Hippocampal formation (tissue), 2 donors: ENCODE measurements at regions not wholly inside any gene's neighbourhood (a gene's known extent, or its start where the extent isn't known, plus 50 kb on each side); places are given as distances from the start of the nearest gene placed in this dataset.
"Not testable (repeated sequence)": the region's sequence is repeated elsewhere in the genome, so short reads cannot be mapped to it uniquely, and the experiment has no call there.

Source experiments
- DNase-seq, 2 donors: peaks; one replicate each; lab custom pipeline; 2025; lab: John Stamatoyannopoulos, UW

DNA sequence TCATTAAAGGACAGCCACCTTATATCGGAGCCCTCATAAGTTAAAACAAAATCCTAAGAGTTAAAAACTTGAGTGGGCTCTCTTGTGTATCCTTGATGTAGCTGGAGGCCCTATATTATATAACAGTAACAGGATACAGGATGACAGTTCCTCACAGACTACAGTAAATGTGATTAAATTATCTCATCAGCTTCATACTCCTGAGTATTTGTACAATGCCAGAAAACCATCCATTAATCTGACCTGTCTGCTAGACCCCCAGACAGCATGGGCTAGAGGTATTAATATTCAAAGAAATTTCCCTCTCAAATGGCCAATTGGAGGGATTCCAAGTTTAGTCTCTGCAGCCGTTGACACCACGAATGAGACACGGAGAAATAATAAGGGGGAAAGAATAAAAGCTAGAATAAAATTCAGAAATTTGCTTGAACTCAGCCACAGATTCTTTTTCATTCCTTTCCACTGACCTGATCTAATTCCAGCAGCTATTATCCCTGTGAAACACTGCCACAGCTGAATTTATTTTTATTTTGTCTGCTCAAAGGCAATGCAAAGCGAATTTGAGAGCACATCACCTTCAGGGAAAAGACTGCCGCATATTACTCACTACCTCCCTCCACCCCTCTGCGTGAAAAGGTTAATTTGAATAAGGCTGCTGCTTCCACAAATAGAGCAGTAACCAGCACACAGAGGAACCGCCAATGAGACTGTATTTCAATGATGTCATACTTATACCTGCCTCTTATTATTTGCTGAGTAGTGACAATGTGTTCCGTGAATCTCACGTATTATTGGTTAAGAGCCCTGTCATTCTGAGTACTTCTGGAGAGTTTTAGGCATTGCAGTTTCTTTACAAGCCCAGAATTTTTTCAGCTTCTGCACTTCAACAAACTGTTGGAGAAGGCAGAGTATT, 155.9 kb upstream of the KLF12 start:
- DNase-seq = peak; percentile 10 to 89

DNA sequence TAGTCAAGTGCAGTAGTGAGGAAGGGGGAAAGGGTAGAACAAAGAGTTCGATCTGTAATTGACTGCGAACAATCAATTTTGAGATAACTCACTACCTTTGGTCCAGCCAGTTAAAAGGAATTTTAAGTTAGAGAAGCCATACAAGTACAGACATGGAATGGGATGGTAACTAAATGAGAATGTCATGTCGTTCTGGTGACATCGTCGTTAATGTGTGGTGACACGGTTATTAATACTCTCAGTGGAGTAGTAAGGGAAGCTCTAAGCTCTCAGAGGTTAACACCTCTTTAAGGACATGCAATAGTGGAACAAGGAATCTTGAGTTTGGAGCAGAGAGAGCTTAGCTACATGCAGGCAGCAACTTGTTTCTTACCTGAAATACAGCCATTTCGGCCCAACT, 154.9 kb upstream of the KLF12 start:
- DNase-seq = no peak

DNA sequence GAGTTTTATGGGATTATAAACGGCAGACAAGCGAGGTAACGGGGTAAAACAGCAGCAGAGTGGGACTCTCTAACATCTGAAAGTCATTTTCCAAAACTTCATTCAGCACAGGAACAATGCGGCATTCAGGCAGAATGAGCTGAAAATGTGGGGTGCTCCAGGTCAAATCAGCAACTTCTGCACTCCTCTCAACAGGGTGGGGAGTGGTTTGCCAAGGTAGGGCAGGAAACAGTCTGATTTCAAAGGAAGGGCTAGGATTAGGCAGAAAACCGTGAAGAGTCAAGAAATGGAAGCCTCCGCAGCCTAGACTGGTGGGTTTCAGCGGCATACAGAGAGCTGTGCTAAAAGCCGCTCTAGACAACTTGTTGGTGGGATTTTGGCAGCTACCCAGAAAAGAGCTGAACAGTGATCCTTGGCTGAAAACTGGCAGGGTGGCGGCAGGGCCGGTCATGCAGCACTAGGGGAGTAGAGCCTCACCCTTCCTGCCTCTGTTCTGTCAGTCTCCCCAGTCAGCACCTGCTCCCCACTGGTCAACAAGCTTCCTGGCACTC, 154.2 kb upstream of the KLF12 start:
- peak; percentile 42 to 45 for DNase-seq

DNA sequence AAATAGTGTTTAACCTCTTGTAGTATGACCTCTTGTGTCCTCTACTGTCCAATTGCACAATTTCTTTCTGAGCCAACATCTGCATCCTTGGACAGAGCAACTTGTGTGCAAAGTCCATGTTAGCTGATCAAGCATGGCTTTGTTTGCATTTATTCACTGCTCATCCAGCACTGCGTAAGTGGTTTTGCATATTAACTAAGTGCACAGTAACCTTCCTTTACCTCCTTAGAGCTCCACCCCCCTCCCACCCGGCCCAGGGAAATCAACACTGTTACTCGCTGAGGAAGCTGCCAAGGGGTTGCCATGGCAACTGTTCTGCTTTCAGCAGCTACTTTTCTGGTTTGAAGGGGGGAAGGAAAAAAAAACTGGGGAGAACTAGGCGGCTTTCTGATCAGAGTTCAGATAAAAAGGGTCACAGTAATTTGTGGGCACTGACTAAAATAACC, 153.5 kb upstream of the KLF12 start:
- DNase-seq = peak; percentile 70 to 71

DNA sequence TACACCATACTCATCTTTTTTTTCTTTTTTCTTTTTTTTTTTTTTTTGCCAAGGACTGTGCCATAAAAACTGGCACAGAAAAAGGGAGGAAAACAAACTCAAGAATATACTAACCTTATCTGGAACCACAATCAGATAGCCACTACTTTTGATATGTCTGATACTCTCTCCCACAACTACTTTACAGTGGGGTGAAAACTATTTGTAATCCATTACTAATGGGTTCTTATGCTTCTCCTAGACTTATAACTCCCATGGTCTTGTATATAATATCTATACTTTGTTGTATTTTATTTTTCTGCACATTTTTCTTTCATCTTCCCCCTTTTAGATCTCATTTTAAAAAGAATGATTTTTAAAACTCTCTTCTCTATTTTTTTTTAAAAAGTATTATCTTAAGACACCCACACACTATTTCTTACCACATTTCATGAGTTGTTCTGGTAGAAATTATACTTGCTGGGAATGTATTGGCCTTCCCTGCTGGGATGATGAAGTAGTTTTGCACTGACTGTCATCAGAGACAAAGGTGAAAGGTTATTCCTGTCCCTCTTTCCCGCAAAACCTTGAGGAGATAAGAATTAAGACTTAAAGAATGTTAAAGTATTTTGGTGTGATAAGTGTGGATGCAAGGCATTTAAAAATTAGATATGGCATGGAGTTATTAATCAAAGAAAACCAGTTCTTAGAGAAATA, 146.7 kb upstream of the KLF12 start:
- no peak for DNase-seq

DNA sequence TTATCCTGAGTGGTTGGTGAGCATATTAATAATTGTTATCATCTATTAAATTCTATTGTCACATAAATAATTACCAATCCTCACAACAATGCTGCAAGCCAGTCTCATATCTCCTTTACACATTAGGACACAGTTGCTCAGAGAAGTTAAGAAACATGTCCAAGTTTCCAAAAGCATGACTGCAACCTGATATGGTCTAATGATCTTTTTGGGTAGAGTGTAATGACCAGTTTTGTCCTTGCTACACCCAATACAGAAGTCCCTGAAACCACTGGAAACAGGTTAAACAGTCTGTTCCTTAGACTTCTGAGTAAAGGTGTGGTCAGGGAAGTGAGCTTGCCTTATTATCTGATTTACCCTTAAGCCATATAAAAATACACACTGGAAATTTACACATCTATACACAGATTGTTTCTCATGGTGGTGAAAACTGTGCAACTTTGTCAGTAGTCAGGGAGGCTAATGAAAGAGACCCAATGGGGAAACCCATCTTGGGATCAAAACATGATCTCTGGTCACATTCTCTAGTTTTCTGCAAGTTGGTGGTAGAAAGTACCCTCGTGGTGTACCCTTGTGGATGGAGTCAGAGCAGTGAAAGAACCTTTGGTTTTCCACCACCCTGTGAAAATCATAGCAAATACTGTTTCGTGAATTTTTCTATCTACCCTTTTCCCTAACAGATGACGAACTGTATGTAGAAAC, 146.0 kb upstream of the KLF12 start:
- DNase-seq = no peak

DNA sequence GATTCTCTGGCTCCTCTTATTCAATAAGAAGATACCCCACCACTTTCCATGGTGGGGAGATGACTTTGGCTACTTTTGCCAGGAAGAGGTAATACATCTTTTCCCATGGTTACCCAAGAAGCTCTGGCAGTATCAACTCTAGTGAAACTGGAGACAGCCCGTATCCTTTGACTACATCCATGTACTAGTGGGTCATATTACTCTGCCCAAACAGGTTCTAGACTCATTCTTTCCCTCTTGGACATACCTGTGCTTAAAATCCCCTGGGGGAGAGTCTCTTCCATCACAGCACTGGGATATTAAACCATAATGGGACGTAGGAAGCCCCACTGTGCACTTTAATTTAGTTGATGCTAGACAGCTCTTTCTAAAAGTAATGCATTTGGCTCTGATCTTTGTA, 144.7 kb upstream of the KLF12 start:
- no peak for DNase-seq

DNA sequence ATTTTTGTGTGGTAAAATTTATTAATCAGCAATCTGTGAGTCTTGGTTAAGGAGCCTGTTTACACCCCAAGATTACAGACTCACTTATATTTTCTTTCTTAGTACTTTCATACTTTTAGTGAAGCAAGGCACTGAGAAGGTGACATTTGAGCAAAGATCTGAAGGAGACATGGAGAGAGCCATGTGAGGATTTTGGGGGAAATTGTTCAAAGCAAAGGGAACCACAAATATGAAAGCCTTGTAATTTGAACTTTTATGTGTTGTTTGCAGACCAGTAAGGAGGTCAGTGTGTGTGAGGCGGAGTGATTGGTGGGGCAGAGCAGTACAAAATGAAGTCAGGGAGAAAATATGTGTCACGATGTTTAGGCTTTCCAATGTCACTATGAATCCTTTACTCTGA, 140.7 kb upstream of the KLF12 start:
- no peak for DNase-seq

DNA sequence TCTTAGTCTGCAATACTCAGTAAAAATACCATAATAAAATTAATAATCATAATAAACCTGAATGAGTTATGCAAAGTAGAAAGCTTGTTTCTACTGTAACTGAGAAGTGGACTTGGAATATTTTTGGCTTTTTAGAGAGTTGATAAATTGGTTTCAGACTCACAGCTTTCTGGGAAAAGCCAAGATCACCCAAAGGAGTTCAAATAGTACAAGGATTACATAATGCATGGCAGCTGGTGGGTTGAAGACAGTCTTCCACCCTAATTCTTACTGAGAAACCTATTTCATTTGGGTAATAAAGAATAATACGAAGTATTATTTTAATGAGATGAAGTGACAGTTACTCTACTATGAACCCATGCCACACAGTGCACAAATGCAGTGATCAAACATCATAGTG, 139.4 kb upstream of the KLF12 start:
- no peak for DNase-seq

DNA sequence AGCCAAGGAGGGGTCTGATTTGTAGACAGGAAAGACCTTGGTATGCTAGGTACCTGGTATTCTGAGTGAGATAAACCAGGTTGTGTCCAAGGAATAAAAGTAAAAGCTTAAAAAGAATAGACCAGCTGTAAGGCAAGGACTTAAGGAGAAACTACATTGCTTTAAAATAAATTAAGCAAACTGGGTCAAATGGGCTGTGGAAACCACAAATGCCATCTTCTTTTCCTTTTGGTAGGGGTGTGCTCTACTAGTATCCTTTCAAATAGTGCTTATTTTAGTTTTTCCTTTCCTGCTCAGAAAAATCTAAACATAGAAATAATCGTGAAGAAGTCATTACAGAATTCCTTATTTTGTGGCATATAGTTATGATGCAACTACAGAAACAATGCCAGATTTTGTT, 138.6 kb upstream of the KLF12 start:
- no peak for DNase-seq

DNA sequence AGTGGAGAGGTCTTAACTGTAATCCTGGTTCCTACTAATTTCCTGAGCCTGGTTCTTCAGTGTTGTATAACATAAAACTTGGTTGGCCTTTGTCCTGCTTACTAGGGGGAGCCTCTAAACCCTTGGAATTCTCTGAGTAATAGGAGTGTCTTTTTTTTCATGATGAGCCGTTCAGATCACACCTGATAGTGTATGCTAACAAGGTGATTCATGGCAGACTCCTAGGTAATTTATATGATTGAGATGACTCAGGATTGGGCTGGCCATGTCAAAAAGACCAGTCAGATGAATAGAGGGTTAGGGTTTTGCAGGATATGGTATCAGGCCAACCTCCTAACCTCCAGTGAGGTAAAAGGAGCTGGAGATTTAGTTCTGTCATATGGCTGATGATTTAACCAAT, 135.8 kb upstream of the KLF12 start:
- DNase-seq = no peak

DNA sequence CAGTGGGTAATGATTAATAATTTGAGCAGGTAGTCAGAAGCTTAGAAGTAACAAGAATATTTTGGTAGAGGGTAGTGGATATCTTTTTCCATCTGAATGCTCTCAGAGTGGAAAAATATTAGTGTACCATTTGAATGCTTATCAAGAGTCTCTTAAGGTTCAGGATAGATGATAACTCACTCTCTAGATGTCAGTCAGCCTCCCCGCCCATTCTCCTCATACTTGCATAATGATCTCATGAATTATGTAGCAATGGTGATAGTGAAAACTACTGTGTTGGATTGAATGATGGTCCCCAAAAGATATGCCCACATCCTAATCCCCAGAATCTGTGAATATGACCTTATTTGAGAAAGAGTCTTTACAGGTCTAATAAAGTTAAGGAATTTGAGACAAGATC, 132.7 kb upstream of the KLF12 start:
- no peak for DNase-seq

DNA sequence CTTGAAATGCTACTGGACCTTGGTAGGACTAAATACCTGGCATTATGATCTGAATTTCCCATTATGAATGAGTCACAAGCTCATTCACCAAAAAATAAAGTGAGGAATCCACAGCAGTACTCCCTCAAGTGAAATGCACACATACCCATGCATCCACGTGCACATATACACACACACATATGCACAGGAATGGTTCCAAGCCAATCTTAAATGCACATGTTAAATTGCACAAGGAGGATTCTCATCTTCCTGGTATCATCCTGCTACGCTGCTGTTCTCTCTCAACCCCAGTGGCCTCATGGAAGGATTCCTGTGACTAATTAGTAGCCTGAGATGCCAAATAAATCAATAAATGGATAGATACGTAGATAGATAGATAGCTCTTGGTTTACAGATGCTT, 132.1 kb upstream of the KLF12 start:
- no peak for DNase-seq

DNA sequence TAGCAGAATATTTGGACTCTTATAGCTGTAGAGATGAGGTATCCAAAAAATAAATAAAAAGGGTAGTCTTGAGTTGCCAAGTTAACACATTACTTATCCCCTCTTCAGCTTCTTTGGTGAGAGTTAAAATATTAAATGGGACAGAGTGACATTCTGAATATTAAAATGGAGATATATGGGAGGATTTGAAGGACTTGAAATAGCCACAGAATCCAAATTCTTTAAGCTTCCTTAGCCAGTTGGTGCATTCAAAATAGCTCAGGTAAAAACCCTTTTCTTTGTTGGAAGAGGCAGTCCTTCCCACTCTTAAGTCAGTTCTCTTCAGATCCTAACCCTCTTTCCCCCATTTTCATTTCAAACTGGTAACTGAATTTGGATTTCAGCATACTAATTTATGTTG, 130.1 kb upstream of the KLF12 start:
- DNase-seq = no peak

DNA sequence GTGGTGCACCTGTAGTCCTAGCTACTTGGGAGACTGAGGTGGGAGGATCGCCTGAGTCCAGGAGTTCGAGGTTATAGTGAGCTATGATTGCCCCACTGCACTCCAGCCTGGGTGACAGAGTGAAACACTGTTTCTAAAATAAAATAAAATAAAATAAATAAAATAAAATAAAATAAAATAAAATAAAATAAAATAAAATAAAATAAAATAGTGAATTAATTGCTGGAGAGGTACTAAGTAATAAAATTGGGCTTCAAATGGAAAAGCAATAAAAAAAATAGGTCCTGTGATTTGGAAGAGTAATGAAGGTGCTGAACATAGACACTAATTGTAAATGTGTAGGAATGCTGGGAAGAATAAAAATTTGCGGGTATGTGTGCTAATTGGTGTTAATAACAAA, 126.2 kb upstream of the KLF12 start:
- DNase-seq = not testable (repeated sequence)

DNA sequence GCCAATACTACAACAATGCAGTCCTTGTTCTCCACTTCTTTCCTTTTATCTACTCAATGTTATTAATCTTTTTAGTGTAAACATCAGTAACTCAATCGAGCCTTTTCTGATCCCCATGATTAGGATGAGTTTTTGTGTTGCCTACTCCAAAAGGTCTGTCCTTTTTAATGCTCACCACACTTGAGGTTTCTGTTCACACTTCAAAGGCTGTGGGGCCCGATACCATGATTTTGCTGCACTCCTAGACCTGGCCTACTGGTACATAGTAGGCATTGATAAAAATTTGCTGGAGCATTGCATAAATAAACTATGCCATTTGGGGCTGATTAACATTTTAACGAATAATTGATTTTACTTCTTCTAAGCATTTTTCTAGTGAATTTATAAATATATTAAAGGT, 125.4 kb upstream of the KLF12 start:
- DNase-seq = no peak

DNA sequence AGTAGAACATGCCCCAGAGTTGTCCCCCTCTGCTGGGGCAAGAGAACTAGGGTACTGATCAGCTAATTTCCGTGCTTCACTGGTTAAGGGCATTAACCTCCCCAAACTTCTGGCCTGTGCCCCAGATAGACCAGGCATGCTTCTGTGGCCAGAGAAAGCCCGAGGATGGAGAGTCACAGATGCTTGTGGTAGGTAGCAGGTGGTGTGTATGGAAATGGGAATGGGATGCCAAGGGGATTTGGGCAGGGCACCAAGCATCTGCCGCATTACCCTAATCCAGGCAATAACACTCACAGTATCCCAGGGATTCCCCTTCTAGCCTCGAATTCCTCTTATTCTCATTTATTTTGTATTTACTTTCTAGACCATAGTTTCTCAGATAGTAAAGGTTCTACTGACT, 124.8 kb upstream of the KLF12 start:
- no peak for DNase-seq

DNA sequence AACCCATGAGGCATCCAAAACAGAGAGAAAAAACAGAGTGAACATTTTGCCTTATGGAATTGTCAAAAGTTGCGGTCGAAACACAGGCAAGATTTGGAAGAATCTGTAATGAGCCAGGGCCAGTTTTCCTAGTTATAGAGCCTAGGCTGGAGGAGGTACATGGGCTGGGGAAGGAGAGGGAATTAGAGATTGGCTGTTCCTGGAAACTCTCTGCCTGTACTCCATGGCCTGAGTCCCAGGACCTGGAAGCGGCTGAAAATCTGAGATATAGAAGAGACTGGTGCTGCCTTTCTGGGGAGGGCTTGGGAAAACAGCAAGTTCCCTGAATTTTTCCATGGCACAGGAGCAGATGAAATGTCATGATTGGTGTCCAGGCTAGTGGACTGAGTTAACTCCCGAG, 122.8 kb upstream of the KLF12 start:
- no peak for DNase-seq

DNA sequence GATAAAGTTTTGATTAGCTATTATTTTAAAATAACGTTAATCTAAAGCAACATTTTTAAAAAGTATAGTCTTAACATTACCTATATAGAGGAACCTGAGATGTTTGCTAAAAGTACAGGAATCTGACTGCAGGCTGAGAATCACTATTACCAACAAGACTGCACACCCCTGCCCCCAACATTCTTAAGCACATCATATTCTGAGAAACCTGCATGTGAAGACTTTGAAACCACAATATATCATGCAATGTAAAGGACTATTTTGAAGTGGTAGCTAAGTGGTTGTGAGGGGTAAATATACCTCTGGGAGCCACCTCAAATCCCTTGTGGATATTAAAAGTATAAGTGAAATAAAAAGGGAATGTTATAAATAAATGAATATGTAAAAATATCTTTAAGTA, 119.0 kb upstream of the KLF12 start:
- no peak for DNase-seq

DNA sequence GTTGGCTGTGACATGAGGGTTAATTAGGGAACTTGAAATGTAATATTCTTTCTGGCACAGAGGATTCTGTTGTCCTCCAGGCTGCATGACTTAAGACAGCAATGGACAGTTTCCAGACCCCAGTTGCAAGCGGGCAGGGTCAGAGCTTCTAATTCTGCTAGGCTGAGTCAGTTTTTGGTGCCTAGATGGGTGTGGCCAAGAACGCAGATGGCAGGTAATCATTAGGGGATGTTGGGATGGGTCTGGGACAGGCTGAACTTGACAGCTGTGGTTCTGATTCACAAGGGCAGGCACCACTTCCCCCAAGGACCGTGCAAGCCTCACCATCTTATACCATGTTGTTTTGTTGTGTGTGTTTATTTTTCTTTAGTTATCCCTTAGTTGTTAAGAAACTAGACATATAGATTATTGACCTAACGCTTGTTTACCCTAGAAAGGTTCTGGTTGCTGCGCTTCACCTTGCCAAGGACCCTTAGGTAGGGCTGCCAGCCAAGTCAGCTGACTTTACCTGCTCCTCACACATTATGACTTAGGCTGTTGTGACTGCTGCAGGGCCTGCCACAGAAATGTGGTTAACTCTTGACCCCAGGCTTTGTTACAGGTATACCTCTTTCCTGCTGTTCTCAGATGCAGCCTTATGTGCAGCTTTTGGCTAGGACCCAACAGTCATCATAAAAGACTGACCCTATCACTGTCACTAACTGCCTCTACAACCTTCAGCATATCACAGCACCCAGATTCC, 117.7 kb upstream of the KLF12 start:
- no peak for DNase-seq

DNA sequence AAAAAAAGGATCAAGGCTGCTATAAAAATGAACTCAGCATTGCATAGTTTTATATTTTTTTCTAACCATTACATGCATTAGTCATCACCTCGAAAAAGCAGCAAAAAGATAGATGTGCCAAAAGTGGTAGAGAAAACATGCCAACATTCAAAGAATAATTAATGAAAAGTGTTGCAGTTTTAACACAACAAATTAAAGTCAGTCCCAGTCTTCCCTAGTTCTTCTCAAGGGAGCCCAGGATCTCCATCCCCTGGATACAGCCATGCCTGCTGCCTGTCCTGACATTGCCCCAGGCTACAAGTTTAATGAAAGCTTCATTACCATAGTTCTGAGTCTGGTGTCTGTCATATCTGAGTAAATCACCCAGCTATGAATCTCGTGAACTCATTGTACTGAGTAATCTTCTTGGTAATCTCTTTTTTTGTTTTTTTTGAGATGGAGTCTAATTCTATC, 116.6 kb upstream of the KLF12 start:
- no peak for DNase-seq

DNA sequence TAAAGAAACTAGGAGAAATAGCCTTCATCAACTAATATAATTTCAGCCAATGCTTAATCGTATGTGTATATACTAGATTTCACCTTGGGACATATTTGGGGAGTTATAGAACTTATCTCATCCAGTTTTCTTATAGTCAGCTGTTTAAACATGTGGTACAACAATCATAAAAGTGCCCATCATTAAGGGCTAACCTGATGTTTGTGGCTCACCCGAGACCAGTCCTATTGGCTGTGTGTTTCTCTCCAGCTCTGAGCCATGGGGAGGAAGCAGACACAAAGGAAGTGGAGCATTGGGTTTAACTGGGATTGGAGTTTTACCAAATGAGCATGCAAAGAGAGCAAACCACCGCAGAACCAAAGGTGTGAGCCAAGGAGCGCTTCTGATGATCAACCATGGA, 114.3 kb upstream of the KLF12 start:
- no peak for DNase-seq
